GM12873 (cell line): ENCODE measurements at regions not wholly inside any gene's neighbourhood (a gene's known extent, or its start where the extent isn't known, plus 50 kb on each side); places are given as distances from the start of the nearest gene placed in this dataset.

ENCODE experiments used
- TF ChIP-seq, protein P1 (sequence below): IDR thresholded peaks from 2 replicates; pipeline ENCODE4 v1.5.1; 2012; ENCODE audit warnings: low read depth, mild to moderate bottlenecking, moderate library complexity, low read length, control low read depth; ENCODE audit not compliant: insufficient read depth; ENCODE audit errors: missing control alignments

DNA sequence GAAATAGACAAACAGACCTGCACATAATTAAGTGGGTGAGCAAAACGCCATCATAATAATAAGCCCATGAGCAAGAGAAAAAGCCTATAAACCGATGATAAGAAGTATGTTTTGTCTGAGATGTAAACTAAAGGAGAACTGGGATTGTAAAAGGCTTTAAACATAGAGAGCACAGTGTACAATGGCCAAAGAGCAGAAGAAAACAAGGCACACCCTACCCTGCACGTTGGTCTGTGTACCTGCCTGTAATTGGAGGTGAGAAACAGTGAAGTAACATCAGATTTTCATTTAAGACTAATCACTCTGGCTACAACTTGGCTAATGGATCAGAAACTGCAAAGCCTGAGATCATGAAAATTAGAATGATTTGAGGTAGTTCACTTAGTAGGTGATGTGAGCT, 1094.7 kb upstream of the GYPC start:
- TF ChIP-seq, protein P1, sequence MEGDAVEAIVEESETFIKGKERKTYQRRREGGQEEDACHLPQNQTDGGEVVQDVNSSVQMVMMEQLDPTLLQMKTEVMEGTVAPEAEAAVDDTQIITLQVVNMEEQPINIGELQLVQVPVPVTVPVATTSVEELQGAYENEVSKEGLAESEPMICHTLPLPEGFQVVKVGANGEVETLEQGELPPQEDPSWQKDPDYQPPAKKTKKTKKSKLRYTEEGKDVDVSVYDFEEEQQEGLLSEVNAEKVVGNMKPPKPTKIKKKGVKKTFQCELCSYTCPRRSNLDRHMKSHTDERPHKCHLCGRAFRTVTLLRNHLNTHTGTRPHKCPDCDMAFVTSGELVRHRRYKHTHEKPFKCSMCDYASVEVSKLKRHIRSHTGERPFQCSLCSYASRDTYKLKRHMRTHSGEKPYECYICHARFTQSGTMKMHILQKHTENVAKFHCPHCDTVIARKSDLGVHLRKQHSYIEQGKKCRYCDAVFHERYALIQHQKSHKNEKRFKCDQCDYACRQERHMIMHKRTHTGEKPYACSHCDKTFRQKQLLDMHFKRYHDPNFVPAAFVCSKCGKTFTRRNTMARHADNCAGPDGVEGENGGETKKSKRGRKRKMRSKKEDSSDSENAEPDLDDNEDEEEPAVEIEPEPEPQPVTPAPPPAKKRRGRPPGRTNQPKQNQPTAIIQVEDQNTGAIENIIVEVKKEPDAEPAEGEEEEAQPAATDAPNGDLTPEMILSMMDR = no peak

DNA sequence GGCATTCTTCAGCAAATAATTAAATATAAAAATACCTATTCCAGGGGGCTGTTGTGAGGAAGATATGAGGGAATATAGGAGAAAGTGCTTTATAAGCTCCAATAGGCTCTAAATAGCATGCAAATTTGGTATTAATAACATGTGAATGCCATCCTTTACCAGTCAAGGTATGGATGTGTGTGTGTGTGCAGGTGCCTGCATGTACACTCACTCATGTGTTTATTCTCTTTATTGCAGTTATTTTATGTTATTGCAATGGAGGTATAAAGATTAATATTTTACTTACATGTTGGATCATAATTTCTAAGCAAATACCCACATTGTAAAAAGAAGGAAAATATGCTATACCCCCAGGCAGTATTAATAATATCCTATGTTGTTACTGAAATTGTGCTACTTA, 1093.0 kb upstream of the GYPC start:
- TF ChIP-seq, protein P1 = no peak

DNA sequence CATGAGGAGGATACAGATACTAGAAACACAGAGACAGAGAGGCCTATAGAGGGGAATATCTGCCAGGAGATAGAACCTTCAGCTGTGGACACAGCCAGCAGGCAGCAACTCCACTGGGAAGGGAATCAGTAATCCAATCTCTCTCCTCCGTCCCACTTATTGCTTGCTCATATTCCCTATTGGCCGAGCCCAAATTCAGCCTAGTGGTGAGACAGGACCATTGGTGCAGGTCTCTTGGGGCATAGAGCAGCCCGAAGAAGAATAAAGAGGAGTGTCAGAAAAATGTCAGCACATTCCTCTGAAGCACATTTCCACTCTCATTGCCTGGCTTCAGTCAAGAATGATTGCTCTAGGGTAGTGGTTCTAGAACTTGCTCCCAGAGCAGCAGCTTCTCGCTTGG, 1091.5 kb upstream of the GYPC start:
- TF ChIP-seq, protein P1 = no peak

DNA sequence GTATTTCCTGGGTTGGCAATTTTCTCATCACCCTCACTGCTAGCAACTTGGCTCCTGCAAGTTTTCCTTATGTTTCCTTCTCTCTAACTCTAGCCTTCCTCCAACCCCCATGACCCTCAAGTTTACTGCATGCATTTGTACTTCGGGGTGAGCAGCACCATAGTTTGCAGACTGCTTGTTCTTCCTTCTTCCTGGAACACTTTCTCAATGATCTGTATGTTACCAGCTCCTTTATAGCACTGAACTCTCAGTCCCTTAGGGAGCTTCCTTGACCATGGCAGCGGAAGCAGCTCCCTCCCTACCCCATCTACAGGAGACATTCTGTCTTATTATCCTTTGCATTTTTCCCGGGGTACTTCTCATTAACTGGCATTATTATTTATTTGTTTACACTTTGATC, 1089.5 kb upstream of the GYPC start:
- TF ChIP-seq, protein P1 = no peak

DNA sequence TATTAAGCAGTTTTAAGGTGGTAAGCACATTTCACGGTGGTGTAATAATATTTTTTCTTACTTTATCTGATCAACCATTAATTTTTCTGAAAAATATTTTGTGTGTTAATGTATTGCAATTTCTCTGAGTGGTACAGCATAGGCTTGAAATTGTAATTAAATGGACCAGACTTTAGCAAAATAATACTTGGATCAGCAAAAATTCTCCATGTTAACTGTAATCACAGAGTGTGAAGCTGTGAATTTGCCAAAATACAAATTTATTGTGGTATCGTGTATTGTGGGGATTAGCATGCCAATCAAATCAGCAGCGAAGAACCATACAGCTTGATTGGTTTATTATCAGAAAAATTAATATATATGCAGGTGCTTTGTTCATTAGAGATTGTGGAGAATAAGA, 1088.9 kb upstream of the GYPC start:
- TF ChIP-seq, protein P1 = no peak

DNA sequence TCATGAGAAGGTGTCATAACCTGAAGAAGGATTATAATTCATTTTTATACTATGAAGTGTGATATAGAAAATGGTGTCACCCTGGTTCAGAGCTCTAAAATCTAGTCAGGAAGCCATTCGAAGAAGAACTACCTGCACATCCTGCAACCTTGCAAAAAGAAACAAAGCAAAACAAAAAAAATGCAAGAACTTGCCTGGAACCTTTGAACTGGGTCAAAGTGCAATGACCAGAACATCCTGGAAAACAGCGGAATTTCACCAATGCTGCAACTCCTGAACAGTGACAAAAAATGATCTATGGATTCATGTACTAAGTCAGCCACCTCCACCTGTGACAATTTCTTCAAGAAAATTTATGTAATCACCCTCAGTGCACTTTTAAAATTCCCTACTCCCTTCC, 1083.3 kb upstream of the GYPC start:
- TF ChIP-seq, protein P1 = no peak

DNA sequence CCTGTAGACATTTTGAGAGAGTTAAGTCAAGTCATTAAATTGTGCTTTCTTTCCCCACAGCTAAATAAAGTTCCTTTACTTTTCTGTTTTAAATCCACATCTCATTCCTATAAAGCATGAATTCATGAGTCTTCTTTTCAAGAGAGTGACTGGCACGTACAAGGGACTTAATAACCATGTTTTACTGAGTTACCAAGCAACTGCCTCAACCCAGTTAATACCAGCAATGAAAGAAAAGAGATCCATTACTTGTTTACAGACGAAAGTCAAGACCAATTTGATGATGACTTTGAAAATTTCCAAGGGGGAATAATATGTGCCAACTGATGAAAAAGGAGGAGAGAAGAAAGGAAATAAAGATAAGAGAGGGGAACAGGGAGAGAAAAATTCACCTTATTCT, 1082.5 kb upstream of the GYPC start:
- TF ChIP-seq, protein P1 = no peak

DNA sequence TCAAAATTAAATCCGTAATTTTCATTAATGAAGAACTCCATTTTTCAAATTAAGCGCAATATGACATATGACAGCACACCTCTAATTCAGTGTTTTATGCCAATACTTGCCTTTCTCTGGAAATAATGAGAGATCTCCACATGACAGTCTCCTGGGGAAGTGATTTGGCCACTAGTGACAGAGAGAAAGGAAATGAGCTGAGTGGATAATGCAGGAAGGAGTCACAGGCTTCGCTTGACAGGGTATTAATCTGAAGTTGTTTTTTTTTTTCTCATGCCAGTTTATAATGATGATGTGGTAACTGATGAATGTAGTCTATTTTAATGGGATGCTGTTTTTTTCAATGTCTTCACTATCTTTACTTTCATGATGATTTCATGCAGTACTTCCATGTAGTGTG, 1079.4 kb upstream of the GYPC start:
- TF ChIP-seq, protein P1 = no peak
